H1 (cell line): ENCODE measurements at regions not wholly inside any gene's neighbourhood (a gene's known extent, or its start where the extent isn't known, plus 50 kb on each side); places are given as distances from the start of the nearest gene placed in this dataset.

Source experiments
- CTCF ChIA-PET: fragments of 300-600 bp; sonication (Branson Sonifier 250); formaldehyde crosslinking; loops from one replicate; lab custom pipeline; 2021; ENCODE audit not compliant: partially characterized antibody; lab: Charles Lee
- POLR2A ChIA-PET: fragments of 300-600 bp; sonication (Branson Sonifier 250); formaldehyde crosslinking; loops from one replicate; lab custom pipeline; 2021; ENCODE audit warnings: inconsistent platforms; ENCODE audit not compliant: partially characterized antibody; lab: Charles Lee
- DNase-seq, 2 experiments: peaks; one replicate each; pipeline versions ENCODE4 v3.0.0 to v3.0.0-alpha.2; 2010 to 2022; ENCODE audit warnings: low spot score in 2 of 2, low read depth in 1 of 2, mixed read lengths in 1 of 2
- FAIRE-seq: peaks from 2 replicates; lab custom pipeline; 2011; peaks lifted over from hg19 to GRCh38; lab: Jason Lieb, UNC
- H2AFZ ChIP-seq: 2 replicates; pipeline ENCODE4 v1.8.1; 2012; ENCODE audit warnings: low read length, inconsistent platforms
- H2AK5ac ChIP-seq: 2 replicates; pipeline ENCODE4 v1.6.1; 2013; ENCODE audit warnings: low read depth, low read length
- H2BK120ac ChIP-seq: replicated peaks from 2 replicates; pipeline ENCODE3; 2013; ENCODE audit warnings: low read depth, low read length, inconsistent platforms
- H2BK12ac ChIP-seq: 2 replicates; pipeline ENCODE4 v1.6.1; 2013; ENCODE audit warnings: low read depth, low read length
- H2BK15ac ChIP-seq: 2 replicates; pipeline ENCODE4 v1.6.1; 2013; ENCODE audit warnings: low read length
- H2BK20ac ChIP-seq: 2 replicates; pipeline ENCODE4 v1.6.1; 2013; ENCODE audit warnings: low read length
- H2BK5ac ChIP-seq: 2 replicates; pipeline ENCODE4 v1.6.1; 2013; ENCODE audit warnings: low read depth, low read length
- H3K14ac ChIP-seq: 2 replicates; pipeline ENCODE4 v1.6.1; 2013; ENCODE audit warnings: inconsistent platforms; ENCODE audit not compliant: insufficient read length
- H3K18ac ChIP-seq: 2 replicates; pipeline ENCODE4 v1.6.1; 2013; ENCODE audit warnings: low read length; ENCODE audit errors: extremely low read depth
- H3K23ac ChIP-seq: 2 replicates; pipeline ENCODE4 v1.6.1; 2013; ENCODE audit warnings: inconsistent platforms; ENCODE audit not compliant: insufficient read length
- H3K23me2 ChIP-seq: 2 replicates; pipeline ENCODE4 v1.6.1; 2013; ENCODE audit warnings: low read depth, low read length
- H3K27ac ChIP-seq: 2 replicates; pipeline ENCODE4 v1.6.1; 2011; ENCODE audit warnings: low read depth, low read length, inconsistent platforms
- H3K27me3 ChIP-seq, 4 experiments: replicated peaks in 1 of 4; 1 replicate in 1 of 4; 2 replicates in 3 of 4; pipeline versions ENCODE4 v1.6.1 to v1.8.1; 2011 to 2013; ENCODE audit warnings: low read length in 3 of 4, mild to moderate bottlenecking in 3 of 4, inconsistent platforms in 2 of 4, mixed read lengths in 2 of 4, moderate library complexity in 1 of 4; ENCODE audit not compliant: control insufficient read depth in 3 of 4, insufficient read depth in 3 of 4; ENCODE audit errors: extremely low read depth in 1 of 4
- H3K36me3 ChIP-seq, 4 experiments: 2 replicates each; pipeline versions ENCODE4 v1.6.1 to v1.8.1; 2011 to 2013; ENCODE audit warnings: mild to moderate bottlenecking in 4 of 4, low read length in 3 of 4, moderate library complexity in 2 of 4, control low read depth in 1 of 4, inconsistent platforms in 1 of 4; ENCODE audit not compliant: insufficient read depth in 4 of 4, control insufficient read depth in 2 of 4
- H3K4ac ChIP-seq: replicated peaks from 2 replicates; pipeline ENCODE3; 2013; ENCODE audit warnings: low read length, low read depth, mixed read lengths, inconsistent platforms; ENCODE audit not compliant: insufficient read length
- H3K4me1 ChIP-seq, 4 experiments: replicated peaks in 1 of 4; 1 replicate in 1 of 4; 2 replicates in 3 of 4; pipeline versions ENCODE4 v1.6.1 to v1.8.1; 2011 to 2013; ENCODE audit warnings: low read length in 3 of 4, inconsistent platforms in 2 of 4, mixed read lengths in 1 of 4; ENCODE audit not compliant: insufficient read depth in 4 of 4, control insufficient read depth in 3 of 4
- H3K4me2 ChIP-seq, 2 experiments: 2 replicates each; pipeline versions ENCODE4 v1.6.1 to v1.8.1; 2011 to 2013; ENCODE audit warnings: low read depth in 2 of 2, low read length in 2 of 2, control low read depth in 1 of 2, inconsistent platforms in 1 of 2, mild to moderate bottlenecking in 1 of 2; ENCODE audit not compliant: insufficient read depth in 1 of 2
- H3K4me3 ChIP-seq, 4 experiments: fragments of 200-600, 300-600 bp in 1 of 4; sonication (generic), shearing (Covaris generic), sonication (Bioruptor Twin) in 1 of 4; 2 replicates each; pipeline versions ENCODE4 v1.5.1 to v1.8.1; 2011 to 2016; ENCODE audit warnings: low read length in 4 of 4, low read depth in 3 of 4, control low read depth in 2 of 4, inconsistent platforms in 2 of 4, mild to moderate bottlenecking in 2 of 4, mixed read lengths in 1 of 4, moderate library complexity in 1 of 4; ENCODE audit not compliant: insufficient read depth in 2 of 4; ENCODE audit errors: extremely low read depth in 1 of 4
- H3K56ac ChIP-seq: replicated peaks from 2 replicates; pipeline ENCODE3; 2013; ENCODE audit warnings: low read depth, mild to moderate bottlenecking, mixed read lengths, low read length, inconsistent platforms; ENCODE audit not compliant: insufficient read length
- H3K79me1 ChIP-seq: 2 replicates; pipeline ENCODE4 v1.6.1; 2013; ENCODE audit warnings: low read depth, low read length, control low read depth
- H3K79me2 ChIP-seq, 2 experiments: 2 replicates each; pipeline versions ENCODE4 v1.6.1 to v1.8.1; 2012 to 2013; ENCODE audit warnings: low read length in 2 of 2, mild to moderate bottlenecking in 2 of 2, inconsistent platforms in 1 of 2; ENCODE audit not compliant: insufficient read depth in 2 of 2, control insufficient read depth in 1 of 2
- H3K9ac ChIP-seq, 4 experiments: replicated peaks in 1 of 4; 1 replicate in 1 of 4; 2 replicates in 3 of 4; pipeline versions ENCODE4 v1.6.1 to v1.8.1; 2011 to 2013; ENCODE audit warnings: low read depth in 3 of 4, low read length in 3 of 4, control low read depth in 2 of 4, mild to moderate bottlenecking in 2 of 4, moderate library complexity in 2 of 4, inconsistent platforms in 1 of 4; ENCODE audit errors: extremely low read depth in 1 of 4
- H3K9me3 ChIP-seq, 2 experiments: 2 replicates each; pipeline versions ENCODE4 v1.6.1 to v1.8.1; 2012 to 2013; ENCODE audit warnings: mild to moderate bottlenecking in 2 of 2, moderate library complexity in 2 of 2, control low read depth in 1 of 2, inconsistent platforms in 1 of 2, low read depth in 1 of 2, low read length in 1 of 2, mixed read lengths in 1 of 2; ENCODE audit not compliant: insufficient read depth in 2 of 2
- H4K20me1 ChIP-seq, 2 experiments: replicated peaks in 1 of 2; 2 replicates each; pipeline versions ENCODE3 to v1.8.1; 2011 to 2013; ENCODE audit warnings: inconsistent platforms in 2 of 2, low read length in 2 of 2, mild to moderate bottlenecking in 1 of 2; ENCODE audit not compliant: insufficient read depth in 2 of 2, control insufficient read depth in 1 of 2
- H4K5ac ChIP-seq: 2 replicates; pipeline ENCODE4 v1.6.1; 2013; ENCODE audit warnings: low read length, low read depth, mixed read lengths, inconsistent platforms; ENCODE audit not compliant: insufficient read length
- H4K8ac ChIP-seq: 2 replicates; pipeline ENCODE4 v1.8.0; 2013; ENCODE audit warnings: mild to moderate bottlenecking, moderate library complexity, low read length, inconsistent platforms; ENCODE audit not compliant: insufficient read depth; ENCODE audit errors: extremely low read depth
- H4K91ac ChIP-seq: replicated peaks from 2 replicates; pipeline ENCODE3; 2013; ENCODE audit warnings: low read length, mixed read lengths, inconsistent platforms; ENCODE audit not compliant: insufficient read length
- BCL11A ChIP-seq, 2 experiments: IDR thresholded peaks; one replicate each; pipeline ENCODE4 v1.6.1; 2011; ENCODE audit warnings: low read depth in 2 of 2, low read length in 2 of 2, mild to moderate bottlenecking in 2 of 2
- CEBPB ChIP-seq: IDR thresholded peaks from 2 replicates; pipeline ENCODE4 v1.6.1; 2012; ENCODE audit warnings: low read depth, low read length
- CREB1 ChIP-seq: IDR thresholded peaks from 2 replicates; pipeline ENCODE4 v1.6.1; 2012; ENCODE audit warnings: inconsistent platforms
- EP300 ChIP-seq, 2 experiments: IDR thresholded peaks; 1 replicate in 1 of 2; 2 replicates in 1 of 2; pipeline ENCODE4 v1.6.1; 2011 to 2012; ENCODE audit warnings: low read depth in 2 of 2, low read length in 2 of 2, mild to moderate bottlenecking in 2 of 2, borderline replicate concordance in 1 of 2, inconsistent platforms in 1 of 2, moderate library complexity in 1 of 2
- GABPA ChIP-seq: IDR thresholded peaks from 2 replicates; pipeline ENCODE4 v1.6.1; 2011; ENCODE audit warnings: mild to moderate bottlenecking, low read length, moderate library complexity, borderline replicate concordance; ENCODE audit not compliant: insufficient read depth
- KDM1A ChIP-seq: fragments of 200-600, 300-600 bp; sonication (generic); IDR thresholded peaks from 2 replicates; pipeline ENCODE4 v1.7.1; 2016; ENCODE audit warnings: mild to moderate bottlenecking, low read length, borderline replicate concordance
- NRF1 ChIP-seq: IDR thresholded peaks from 2 replicates; pipeline ENCODE4 v1.6.1; 2011; ENCODE audit warnings: mild to moderate bottlenecking, low read depth, low read length, improper control_type of control experiment
- POLR2AphosphoS5 ChIP-seq: IDR thresholded peaks from 2 replicates; pipeline ENCODE4 v1.6.1; 2011; ENCODE audit warnings: low read depth, low read length
- RBBP5 ChIP-seq: IDR thresholded peaks from 2 replicates; pipeline ENCODE4 v1.7.1; 2012; ENCODE audit warnings: low read depth, mild to moderate bottlenecking, inconsistent platforms, low read length, moderate library complexity, borderline replicate concordance
- RFX5 ChIP-seq: IDR thresholded peaks from 2 replicates; pipeline ENCODE4 v1.6.1; 2011; ENCODE audit warnings: low read depth, low read length, improper control_type of control experiment, borderline replicate concordance
- SAP30 ChIP-seq: fragments of 300-600 bp; sonication (generic); IDR thresholded peaks from 2 replicates; pipeline ENCODE4 v1.7.1; 2012; ENCODE audit warnings: low read length, moderate library complexity, mild to moderate bottlenecking, inconsistent platforms; ENCODE audit not compliant: insufficient read depth, insufficient replicate concordance
- WGBS, 2 experiments: shearing (Covaris generic) in 1 of 2; methylation state at CpG; one replicate each; pipeline versions ENCODE4 v1.1.6 to v1.1.7; 2013 to 2015; ENCODE audit warnings: low lambda C conversion rate in 2 of 2, mixed read lengths in 2 of 2, inconsistent platforms in 1 of 2, low coverage in 1 of 2, missing lambda C conversion rate in 1 of 2; ENCODE audit not compliant: insufficient replicate concordance in 2 of 2, insufficient coverage in 1 of 2, insufficient read length in 1 of 2; ENCODE audit errors: extremely low coverage in 1 of 2, missing lambda C conversion rate in 1 of 2; 5-methylcytosine and 5-hydroxymethylcytosine counted together
- TF ChIP-seq, protein P1 (sequence below): IDR thresholded peaks from 2 replicates; pipeline ENCODE4 v1.6.1; 2011; ENCODE audit warnings: low read depth, mild to moderate bottlenecking, low read length; ENCODE audit not compliant: insufficient read depth
- TF ChIP-seq, protein P2 (sequence below): IDR thresholded peaks from 2 replicates; pipeline ENCODE4 v1.6.1; 2012; ENCODE audit warnings: inconsistent platforms

DNA sequence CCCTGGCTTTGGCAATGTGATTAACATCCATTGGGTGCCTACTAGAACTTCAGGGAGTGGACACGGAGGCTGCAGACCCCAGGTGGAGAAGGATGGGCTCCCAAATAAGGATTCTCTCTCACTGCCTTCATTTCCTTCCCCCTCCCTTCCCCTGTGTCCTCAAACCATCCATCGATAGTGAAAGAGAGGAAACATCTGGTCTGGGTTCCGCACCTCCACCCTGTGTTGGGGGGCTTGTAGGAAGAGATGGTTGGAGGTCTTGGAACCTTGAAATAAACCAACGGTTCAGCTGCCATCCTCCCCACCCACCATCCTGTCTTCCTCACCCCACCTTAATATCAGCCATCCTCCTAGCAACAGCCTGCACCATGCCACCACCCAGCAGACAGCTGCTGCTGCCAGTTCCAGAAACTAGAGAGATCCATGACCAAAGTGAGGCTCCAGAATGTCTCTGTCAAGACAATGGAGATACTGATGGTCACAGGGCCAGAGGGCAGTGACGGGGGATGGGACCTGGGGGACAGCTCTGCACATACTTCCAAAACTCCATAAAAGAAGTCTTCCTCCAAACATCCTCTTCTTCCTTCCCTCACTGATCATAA, 153.1 kb upstream of the CCND2 start:
- H4K91ac ChIP-seq = no peak overlapping the region
- no peak overlapping the region for H3K9ac ChIP-seq
- POLR2A ChIA-PET = interaction anchor here (1.0 kb wide), 1 partner anchor 19 kb away, joined by 3 read pairs; no protein-coding TSS in a partner anchor
- H3K18ac ChIP-seq = no peak overlapping the region
- no peaks in the 10 kb centered on the region for H3K79me1 ChIP-seq
- no peak overlapping the region for H2BK120ac ChIP-seq
- CTCF ChIA-PET = interaction anchor here (0.7 to 6.6 kb wide), 5 partner anchors 13 to 163 kb away, joined by 3 to 44 read pairs (median 3); no protein-coding TSS in a partner anchor
- no peak overlapping the region for H2BK15ac ChIP-seq
- no peaks in the 10 kb centered on the region for H3K9me3 ChIP-seq
- H2AK5ac ChIP-seq = no peak overlapping the region
- H4K20me1 ChIP-seq = no peaks in the 10 kb centered on the region
- no peak overlapping the region for H4K8ac ChIP-seq
- no peaks in the 10 kb centered on the region for H3K36me3 ChIP-seq
- no peaks in the 10 kb centered on the region for H3K79me2 ChIP-seq
- H3K27ac ChIP-seq = no peak overlapping the region
- no peak overlapping the region for H3K23ac ChIP-seq
- no peak overlapping the region for H2BK12ac ChIP-seq
- H3K4me1 ChIP-seq = peaks cover 1 to 10% (median 7%) of the 10 kb centered on the region in 4 experiments
- H3K4me3 ChIP-seq = no peak overlapping the region
- peaks cover 1% of the 10 kb centered on the region; the same call in 1 of the 2 replicates for H3K23me2 ChIP-seq
- FAIRE-seq (no peak), DNase-seq (peak in 1 of 2 experiments; percentile 11)
- 82% methylated on average over 5 of the region's 5 CpGs; no CpG with 5 or more reads in 1 of the 2 experiments for WGBS, 2 experiments
- no peaks in the 10 kb centered on the region for H3K27me3 ChIP-seq
- no peak overlapping the region for H3K4ac ChIP-seq
- no peak overlapping the region for H3K4me2 ChIP-seq
- no peak overlapping the region for H3K14ac ChIP-seq
- H2BK20ac ChIP-seq = no peak overlapping the region
- H2AFZ ChIP-seq = no peak overlapping the region
- H3K56ac ChIP-seq = no peak overlapping the region
- no peak overlapping the region for H4K5ac ChIP-seq
- no peak overlapping the region for H2BK5ac ChIP-seq
- TF ChIP-seq NRF1 (no peak), CEBPB (no peak), RFX5 (no peak), CREB1 (no peak), BCL11A (IDR thresholded peaks at IDR 0.05; ENCODE audit: low read depth in 2 of 2, low read length in 2 of 2) (no peak), SAP30 (no peak), RBBP5 (no peak), EP300 (IDR thresholded peaks at IDR 0.05; ENCODE audit: borderline replicate concordance in 1 of 2, low read depth in 2 of 2, low read length in 2 of 2) (no peak), KDM1A (no peak), GABPA (no peak), POLR2AphosphoS5 (no peak)
- TF ChIP-seq, protein P1, sequence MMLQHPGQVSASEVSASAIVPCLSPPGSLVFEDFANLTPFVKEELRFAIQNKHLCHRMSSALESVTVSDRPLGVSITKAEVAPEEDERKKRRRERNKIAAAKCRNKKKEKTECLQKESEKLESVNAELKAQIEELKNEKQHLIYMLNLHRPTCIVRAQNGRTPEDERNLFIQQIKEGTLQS = no peak
- TF ChIP-seq, protein P2, sequence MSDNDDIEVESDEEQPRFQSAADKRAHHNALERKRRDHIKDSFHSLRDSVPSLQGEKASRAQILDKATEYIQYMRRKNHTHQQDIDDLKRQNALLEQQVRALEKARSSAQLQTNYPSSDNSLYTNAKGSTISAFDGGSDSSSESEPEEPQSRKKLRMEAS = no peak
